HUES64 (cell line): ENCODE measurements at regions not wholly inside any gene's neighbourhood (a gene's known extent, or its start where the extent isn't known, plus 50 kb on each side); places are given as distances from the start of the nearest gene placed in this dataset.

ENCODE experiments used
- H3K27ac ChIP-seq: 2 replicates; pipeline ENCODE4 v1.7.0; 2013; ENCODE audit warnings: low read depth, low read length, inconsistent platforms
- H3K27me3 ChIP-seq: 2 replicates; pipeline ENCODE4 v1.6.1; 2013; ENCODE audit warnings: mild to moderate bottlenecking, low read length; ENCODE audit not compliant: insufficient read depth
- H3K36me3 ChIP-seq: 2 replicates; pipeline ENCODE4 v1.6.1; 2013; ENCODE audit warnings: mild to moderate bottlenecking, low read length; ENCODE audit not compliant: insufficient read depth
- H3K4me1 ChIP-seq: 2 replicates; pipeline ENCODE4 v1.6.1; 2013; ENCODE audit warnings: mild to moderate bottlenecking, low read length, moderate library complexity; ENCODE audit not compliant: insufficient read depth
- H3K4me3 ChIP-seq: 2 replicates; pipeline ENCODE4 v1.5.1; 2013; ENCODE audit warnings: mild to moderate bottlenecking, low read length, moderate library complexity
- H3K9ac ChIP-seq: 2 replicates; pipeline ENCODE4 v1.6.1; 2013; ENCODE audit warnings: mild to moderate bottlenecking, low read depth, low read length
- H3K9me3 ChIP-seq: 2 replicates; pipeline ENCODE4 v1.6.1; 2013; ENCODE audit warnings: low read depth, low read length; ENCODE audit not compliant: insufficient read depth
- WGBS: fragments of 150-250, 120-280 bp; methylation state at CpG from one replicate; pipeline ENCODE4 v1.1.7; 2013; ENCODE audit warnings: missing lambda C conversion rate; 5-methylcytosine and 5-hydroxymethylcytosine counted together

DNA sequence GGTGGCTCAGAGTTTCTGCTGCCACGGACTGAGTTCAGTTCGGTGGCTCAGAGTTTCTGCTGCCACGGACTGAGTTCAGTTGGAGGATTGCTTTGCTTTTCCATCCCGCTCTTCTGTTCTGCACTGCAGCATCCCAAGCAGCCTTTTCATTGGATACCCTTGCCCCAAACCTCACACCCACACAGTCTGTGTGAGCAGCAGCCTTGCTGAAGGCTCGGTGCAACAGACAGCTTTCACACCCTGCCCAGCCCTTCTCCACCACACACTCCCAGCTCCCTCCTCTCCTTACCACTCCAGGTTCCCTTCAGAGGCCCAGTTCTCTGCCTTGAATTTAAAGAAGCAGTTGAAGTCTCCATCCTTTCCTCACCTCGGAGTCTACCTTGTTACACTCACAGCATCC, 52.5 kb upstream of the CHD6 start:
- Histone ChIP-seq H3K9me3 (no peaks in the 10 kb centered on the region), H3K27me3 (no peaks in the 10 kb centered on the region), H3K9ac (no peak overlapping the region), H3K27ac (no peak overlapping the region), H3K36me3 (no peaks in the 10 kb centered on the region), H3K4me3 (no peak overlapping the region), H3K4me1 (no peaks in the 10 kb centered on the region)
- WGBS, result 88% methylated on average over 6 of the region's 6 CpGs

DNA sequence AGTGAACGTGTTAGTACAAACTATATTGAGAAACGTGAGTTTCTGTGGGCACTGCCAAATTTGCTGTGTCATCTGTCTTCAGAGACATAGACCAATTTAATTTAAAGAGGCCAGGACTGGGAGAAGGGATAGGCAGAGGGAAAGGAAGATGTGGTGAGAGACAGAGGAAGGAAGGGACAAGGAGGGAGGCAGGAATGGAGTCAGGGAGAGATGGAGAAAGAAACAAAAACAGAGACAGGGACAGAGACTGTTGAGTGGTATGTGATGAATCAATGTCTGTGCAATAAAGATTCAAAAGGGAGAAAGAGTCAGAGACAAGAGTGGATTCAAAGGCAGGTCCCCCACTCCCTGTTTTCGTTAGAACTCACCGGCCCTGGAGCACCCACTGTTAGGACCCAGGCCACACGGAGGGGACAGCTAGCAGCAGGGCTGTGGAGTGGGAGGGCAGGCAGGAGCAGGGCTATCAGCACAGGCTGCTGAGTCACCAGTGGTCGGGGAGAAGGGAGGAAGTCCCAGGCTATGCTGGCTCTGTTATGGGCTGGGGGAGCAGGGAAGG, 51.6 kb upstream of the CHD6 start:
- H3K9me3 ChIP-seq, result no peaks in the 10 kb centered on the region
- H3K27me3 ChIP-seq, result no peaks in the 10 kb centered on the region
- H3K27ac ChIP-seq, result no peak overlapping the region
- WGBS, result 68% methylated on average over 6 of the region's 6 CpGs
- H3K9ac ChIP-seq, result no peak overlapping the region
- no peaks in the 10 kb centered on the region for H3K4me1 ChIP-seq
- H3K36me3 ChIP-seq, result no peaks in the 10 kb centered on the region
- no peak overlapping the region for H3K4me3 ChIP-seq

DNA sequence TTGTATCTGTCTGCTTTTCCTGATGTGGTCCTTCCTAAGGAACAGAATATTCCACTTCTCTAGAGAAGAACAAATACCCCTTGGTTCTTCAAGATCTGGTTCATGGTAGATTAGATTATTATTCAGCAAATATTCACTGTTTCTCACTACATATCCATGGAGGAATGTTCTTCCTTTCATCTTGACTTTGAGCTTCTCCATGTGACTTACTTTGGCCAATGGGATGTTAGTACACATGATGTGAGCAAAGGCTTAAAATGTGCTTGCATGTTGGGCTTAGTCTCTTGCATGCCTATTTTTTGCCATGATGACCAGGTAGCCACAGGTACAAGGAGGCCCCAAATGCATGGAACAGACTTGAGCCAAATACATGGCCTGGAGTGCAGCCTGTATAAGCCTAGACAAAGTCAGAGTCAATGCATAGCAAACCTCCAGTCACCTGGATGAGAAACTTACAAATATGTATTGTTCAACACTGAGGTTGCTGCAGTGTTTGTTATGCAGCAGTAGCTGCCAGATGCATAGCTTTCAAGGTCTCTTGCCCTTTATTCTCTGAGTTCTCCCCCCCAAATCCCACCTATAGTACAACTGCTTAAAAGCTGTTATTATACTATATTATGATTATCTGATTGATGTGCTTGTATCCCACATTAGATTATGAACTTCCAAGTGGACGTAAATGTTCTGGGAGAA, 50.0 kb upstream of the CHD6 start:
- no peak overlapping the region for H3K4me3 ChIP-seq
- no peaks in the 10 kb centered on the region for H3K36me3 ChIP-seq
- no peaks in the 10 kb centered on the region for H3K9me3 ChIP-seq
- H3K4me1 ChIP-seq, result no peaks in the 10 kb centered on the region
- no peak overlapping the region for H3K9ac ChIP-seq
- WGBS, result 86% methylated on average over 1 of the region's 1 CpG
- no peak overlapping the region for H3K27ac ChIP-seq
- H3K27me3 ChIP-seq, result no peaks in the 10 kb centered on the region
